IPS-NIHi11 (cell line): ENCODE measurements at regions not wholly inside any gene's neighbourhood (a gene's known extent, or its start where the extent isn't known, plus 50 kb on each side); places are given as distances from the start of the nearest gene placed in this dataset.
"Not testable (repeated sequence)": the region's sequence is repeated elsewhere in the genome, so short reads cannot be mapped to it uniquely, and the experiment has no call there.

Source experiments
- DNase-seq: peaks from one replicate; pipeline ENCODE4 v3.0.0; 2012; ENCODE audit warnings: mixed read lengths, low spot score

DNA sequence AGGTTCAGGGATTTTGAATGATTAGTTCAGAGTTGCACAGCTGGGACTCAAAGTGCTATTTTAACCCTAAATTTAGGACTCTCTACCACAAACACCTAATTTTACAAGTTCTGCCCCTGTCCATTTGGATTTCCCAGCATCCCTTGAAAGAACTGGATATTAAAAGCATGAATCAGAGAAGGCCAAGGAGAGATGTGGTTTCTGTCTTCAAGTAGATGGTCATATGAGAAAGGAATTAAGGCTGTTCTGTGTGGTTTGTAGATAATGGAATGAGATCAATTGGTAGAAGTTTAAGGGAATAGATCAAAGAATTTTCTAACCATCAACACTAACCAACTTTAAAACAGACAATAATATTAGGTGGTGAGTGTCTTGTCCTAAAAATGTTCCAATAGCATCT lies 106.4 kb upstream of the TENM4 start:
- DNase-seq: no peak

DNA sequence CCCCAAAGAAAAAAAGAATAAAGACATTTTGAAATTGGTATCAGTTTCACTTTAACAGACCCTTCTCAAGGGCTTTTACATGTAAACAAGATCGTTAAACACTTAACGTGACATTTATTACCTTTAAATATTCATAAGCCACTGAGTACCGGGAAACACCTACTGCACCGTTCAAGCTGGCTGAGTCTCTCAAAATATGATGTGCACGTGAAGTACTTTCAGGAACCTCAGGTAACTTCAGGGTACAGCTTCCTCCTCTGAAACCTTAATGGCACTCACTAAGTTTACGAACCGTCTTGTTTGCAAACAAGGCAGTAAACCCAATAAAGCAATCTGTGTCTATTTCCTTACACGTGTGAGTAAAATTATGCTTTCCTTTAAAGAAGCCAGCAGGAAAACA lies 105.5 kb upstream of the TENM4 start:
- no peak for DNase-seq

DNA sequence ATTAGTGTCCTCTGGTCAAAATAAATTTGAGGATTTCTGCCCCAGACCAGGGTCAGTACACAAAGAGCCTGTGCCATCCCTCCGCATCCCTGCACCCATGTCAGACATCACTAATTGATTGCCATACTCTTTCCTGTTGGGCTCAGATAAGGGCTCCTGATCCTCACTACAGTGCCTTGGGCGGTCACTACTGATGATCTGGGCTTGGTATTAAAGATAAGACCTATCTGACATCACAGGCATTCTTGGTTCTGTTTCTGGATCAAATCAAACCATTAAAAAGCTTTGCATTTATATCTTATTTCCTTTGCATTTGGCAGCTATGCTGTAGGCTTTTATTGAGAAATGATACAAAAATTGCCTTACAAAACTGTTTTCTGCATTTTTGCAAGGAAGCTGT lies 103.5 kb upstream of the TENM4 start:
- no peak for DNase-seq

GRCh38 chr11:79543101-79543500 lies 102.3 kb upstream of the TENM4 start:
- no peak for DNase-seq

GRCh38 chr11:79541466-79541865 lies 100.6 kb upstream of the TENM4 start:
- DNase-seq: no peak

- no peak for DNase-seq
These were observed 97.9 kb upstream of the TENM4 start for GRCh38 chr11:79538775-79539174.

DNA sequence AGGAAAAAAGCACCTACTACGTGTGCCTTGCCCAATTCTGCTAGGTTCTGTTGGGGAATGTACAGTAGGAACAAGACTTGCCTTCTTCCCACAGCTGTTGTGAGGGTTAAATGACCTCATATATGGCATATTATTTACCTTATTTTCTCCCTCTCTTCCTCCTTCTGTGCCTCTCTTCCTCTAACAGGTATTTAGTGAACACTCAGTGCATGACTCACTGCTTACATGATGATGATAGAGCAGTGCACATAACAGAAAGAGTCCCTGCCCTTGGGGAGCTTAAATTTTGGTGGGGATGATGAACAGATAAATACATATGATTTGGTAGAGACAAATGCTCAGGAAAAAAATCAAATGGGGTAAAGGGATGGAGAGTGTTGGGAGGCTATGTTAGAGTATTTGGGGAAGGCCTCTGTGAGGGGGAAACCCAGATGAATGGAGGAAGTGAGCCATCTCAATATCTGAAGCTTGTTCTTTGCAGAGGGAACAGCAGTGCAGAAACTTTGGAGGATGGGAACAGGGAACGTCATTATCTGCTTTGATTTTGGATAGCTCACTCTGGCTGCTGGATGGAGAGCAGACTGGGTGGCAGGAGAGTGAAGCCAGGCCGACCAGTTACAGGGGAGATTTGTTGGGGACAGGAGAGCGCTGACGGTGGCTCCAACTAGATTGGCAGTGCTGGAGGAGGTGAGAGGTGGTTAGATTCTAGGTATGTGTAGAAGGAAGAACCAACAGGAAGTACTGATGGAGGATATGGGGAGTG lies 95.5 kb upstream of the TENM4 start:
- DNase-seq: no peak

- no peak for DNase-seq
These were observed 94.8 kb upstream of the TENM4 start for GRCh38 chr11:79535606-79536005.

GRCh38 chr11:79525257-79525656 lies 84.4 kb upstream of the TENM4 start:
- DNase-seq: no peak

- no peak for DNase-seq
These were observed 81.8 kb upstream of the TENM4 start for GRCh38 chr11:79522626-79523025.

DNA sequence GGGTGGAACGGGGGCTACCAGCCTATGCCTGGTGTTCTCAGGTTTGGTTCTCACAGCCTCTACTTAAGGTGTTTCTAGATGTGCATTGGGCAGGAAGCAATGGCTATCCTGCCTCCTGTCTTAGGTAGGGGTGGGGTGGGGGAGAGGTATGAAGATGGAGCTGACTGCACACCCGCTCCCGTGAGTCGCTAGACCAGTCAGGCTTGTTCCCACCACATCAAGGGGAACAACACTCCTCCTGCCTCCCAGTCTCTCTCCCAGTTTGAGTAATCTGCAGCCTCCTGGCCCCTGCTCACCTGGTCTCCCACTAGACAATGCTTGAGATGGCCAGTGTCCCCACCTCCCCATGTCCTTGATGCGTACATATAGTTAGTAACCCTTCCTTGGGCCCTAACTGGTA lies 79.3 kb upstream of the TENM4 start:
- DNase-seq: no peak

DNA sequence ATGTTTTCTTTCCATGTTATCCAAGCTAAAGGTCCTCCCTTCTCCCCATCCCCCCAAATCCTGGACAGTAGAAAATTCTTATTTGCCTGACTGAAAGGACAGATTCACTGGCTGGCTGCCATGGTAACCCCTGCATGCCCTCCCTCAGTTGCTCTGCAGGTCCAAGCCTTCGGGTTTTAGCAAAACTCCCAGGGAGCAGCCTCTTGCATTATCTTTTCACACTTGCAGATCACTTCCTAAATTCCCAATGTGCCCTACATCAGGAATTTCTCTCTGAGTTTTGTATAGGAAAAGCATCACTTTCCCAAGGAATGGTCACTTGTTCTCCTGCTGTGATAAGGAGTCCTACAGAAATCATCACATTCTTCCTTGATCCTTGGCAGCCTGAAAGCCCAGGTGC lies 75.0 kb upstream of the TENM4 start:
- no peak for DNase-seq

DNA sequence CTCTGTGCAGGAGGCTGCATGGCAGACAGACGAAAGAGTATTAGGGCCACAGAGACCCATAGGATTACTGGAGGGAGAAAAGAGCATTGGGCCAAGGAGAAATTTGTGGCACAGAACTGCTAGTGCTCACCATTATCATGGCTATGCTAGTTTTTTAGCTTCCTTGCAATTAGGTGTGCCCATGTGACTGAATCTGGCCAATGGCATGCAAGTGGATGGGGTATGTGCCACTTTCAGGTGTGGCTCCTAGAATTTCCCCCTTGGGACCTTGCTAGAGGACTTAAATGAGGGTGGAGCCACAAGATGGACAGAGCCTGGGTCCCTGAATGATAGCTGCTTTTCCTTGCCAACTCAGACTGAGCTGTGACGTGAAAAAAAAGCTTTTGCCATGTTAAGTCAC lies 73.9 kb upstream of the TENM4 start:
- DNase-seq: no peak

- no peak for DNase-seq
These were observed 73.5 kb upstream of the TENM4 start for GRCh38 chr11:79514290-79514689.

DNA sequence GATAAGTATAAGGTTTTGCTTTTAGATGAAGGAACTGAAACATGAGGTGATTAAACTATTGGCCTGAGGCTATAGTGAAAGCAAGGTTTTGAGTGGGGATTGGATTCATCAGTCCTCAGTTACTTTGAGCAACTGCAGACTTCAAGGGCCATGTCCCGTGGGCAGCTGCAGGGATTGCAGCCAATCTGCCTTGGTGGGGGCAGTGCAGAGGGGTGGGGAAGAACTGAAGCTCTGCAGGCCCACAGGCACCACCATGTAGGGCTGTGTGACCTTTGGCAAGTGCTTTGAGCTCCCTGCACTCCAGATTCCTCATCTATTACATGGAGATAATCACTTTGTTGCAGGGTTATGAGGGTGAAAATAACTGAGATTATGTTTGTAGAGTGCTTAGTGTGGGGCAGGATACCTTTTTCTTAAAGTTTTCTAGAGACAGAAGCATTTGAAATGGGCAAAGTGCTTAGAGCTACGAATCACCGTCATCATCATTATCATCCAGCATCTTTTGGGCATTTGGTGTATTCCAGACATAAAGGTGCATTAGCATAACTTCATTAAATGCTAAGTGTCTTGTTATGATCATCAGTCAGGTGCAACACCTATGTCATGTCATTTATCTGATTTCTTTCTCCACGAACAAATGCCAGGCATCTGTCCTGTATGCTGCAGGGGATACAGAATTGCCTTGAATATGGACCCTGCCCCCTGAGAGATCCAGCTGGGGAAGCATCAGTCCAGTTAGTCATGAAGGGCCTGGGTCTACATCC lies 72.1 kb upstream of the TENM4 start:
- DNase-seq: no peak

GRCh38 chr11:79510960-79511359 lies 70.1 kb upstream of the TENM4 start:
- no peak for DNase-seq

DNA sequence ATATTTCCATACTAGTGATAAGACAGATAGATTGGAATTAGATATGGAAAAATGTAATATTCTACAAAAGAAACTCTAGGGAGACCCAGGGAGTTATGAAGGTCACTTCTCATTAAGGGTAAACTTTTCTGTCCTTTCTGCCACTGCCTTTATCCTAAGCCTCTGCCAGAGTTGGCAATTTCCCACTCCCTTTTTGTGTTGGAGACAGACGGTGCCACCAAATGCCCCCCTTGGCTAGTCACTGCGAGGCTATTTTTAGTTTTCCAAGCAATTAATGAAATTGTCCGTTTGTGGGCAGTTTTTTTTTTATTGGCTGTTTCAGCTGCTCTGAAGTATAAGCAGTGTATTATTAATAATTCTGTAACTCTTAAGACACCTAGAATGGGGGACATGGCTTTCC lies 67.6 kb upstream of the TENM4 start:
- no peak for DNase-seq

DNA sequence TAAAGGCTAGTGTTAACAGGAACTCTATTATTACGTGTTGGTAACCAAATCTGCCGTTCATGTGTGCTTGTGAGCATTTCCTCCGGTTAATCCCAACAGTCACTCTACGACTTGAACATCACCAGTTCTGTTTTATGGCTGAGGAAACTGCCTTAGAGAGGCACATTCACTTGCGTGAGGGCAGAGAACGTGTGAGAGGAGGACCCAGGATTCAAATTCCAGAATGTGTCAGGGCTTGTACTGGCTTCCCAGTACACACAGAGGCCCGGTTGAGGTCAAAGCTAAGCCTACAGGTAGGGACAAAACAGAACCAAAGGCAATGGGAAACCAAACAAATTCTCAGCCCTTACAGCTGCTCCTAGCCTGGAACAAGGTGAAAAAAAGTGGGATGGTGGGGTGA lies 66.9 kb upstream of the TENM4 start:
- no peak for DNase-seq

- no peak for DNase-seq
These were observed 66.0 kb upstream of the TENM4 start for GRCh38 chr11:79506734-79507344.

DNA sequence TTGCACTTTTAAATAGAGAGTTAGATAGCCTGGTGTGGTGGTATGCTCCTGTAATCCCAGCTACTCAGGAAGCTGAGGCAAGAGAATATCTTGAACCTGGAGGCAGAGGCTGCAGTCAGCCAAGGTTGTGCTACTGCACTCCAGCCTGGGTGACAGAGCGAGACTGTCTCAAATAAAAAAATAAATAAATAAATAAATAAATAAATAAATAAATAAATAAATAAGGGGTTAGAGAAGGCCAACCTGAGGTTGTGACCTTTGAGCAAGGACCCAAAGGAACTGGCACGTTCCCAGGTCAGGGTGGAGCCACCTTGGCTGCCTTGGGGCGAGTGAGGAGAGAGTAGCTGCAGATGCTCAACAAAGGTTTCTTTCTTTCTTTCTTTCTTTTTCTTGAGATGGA lies 65.3 kb upstream of the TENM4 start:
- no peak for DNase-seq

GRCh38 chr11:79503028-79503427 lies 62.2 kb upstream of the TENM4 start:
- no peak for DNase-seq

DNA sequence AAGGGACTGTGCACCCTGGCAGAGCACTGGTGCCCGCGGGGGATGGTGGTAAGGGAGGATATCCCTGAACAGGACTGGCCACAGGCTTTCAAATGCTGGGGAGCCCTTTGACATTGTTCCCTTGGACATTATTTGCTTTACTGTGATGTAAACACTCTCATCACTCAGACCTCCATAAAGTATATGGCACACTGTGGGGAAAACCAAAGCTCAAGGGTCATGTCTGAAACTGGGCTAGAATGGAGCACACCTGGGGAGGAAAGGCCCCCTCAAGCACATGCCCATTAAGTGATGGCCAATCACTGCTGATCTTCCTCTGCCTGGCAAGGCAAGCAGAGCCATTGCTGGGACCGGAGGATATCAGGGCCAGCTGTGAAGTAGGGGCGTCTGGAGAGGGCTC lies 60.9 kb upstream of the TENM4 start:
- no peak for DNase-seq

DNA sequence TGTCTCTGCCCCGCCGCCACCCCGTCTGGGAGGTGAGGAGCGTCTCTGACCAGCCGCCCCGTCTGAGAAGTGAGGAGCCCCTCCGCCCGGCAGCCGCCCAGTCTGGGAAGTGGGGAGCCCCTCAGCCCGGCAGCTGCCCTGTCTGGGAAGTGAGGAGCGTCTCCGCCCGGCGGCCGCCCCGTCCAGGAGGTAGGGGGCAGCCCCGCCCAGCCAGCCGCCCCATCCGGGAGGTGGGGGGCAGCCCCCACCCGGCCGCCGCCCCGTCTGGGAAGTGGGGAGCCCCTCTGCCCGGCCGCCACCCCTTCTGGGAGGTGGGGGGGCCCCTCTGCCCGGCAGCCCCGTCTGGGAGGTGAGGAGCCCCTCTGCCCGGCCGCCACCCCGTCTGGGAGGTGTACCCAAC lies 59.1 kb upstream of the TENM4 start:
- DNase-seq: not testable (repeated sequence)
